GM23338 (cell line): ENCODE measurements at regions not wholly inside any gene's neighbourhood (a gene's known extent, or its start where the extent isn't known, plus 50 kb on each side); places are given as distances from the start of the nearest gene placed in this dataset.

Experiments used
- ATAC-seq: fragments of 200-7000 bp; cut with Tn5 transposase; 3 replicates; pipeline ENCODE4 v1.9.1; 2020
- DNase-seq: peaks from one replicate; pipeline ENCODE4 v3.0.0-alpha.2; 2015; ENCODE audit warnings: low spot score
- H2AFZ ChIP-seq: fragments of 200-600 bp; sonication (generic); 2 replicates; pipeline ENCODE4 v1.8.0; 2016; ENCODE audit warnings: antibody characterized with exemption, mild to moderate bottlenecking, moderate library complexity
- H3F3A ChIP-seq: fragments of 200-600 bp; sonication (generic); replicated peaks from 2 replicates; pipeline ENCODE4 v1.8.0; 2017; ENCODE audit warnings: antibody characterized with exemption, mixed run types, low read depth
- H3K27ac ChIP-seq: fragments of 200-600 bp; sonication (generic); 2 replicates; pipeline ENCODE4 v1.6.1; 2016; ENCODE audit warnings: low read depth
- H3K27me3 ChIP-seq: fragments of 200-600 bp; sonication (generic); 2 replicates; pipeline ENCODE4 v1.8.0; 2016; ENCODE audit warnings: mild to moderate bottlenecking, mixed run types, moderate library complexity; ENCODE audit not compliant: insufficient read depth
- H3K36me3 ChIP-seq: fragments of 200-600 bp; sonication (generic); 2 replicates; pipeline ENCODE4 v1.8.0; 2016; ENCODE audit warnings: mild to moderate bottlenecking; ENCODE audit not compliant: insufficient read depth
- H3K4me1 ChIP-seq: fragments of 200-600 bp; sonication (generic); 2 replicates; pipeline ENCODE4 v1.8.0; 2016; ENCODE audit warnings: mild to moderate bottlenecking, moderate library complexity; ENCODE audit not compliant: insufficient read depth
- H3K4me2 ChIP-seq: fragments of 200-600 bp; sonication (generic); 2 replicates; pipeline ENCODE4 v1.7.1; 2017; ENCODE audit warnings: mixed run types
- H3K4me3 ChIP-seq: fragments of 200-600 bp; sonication (generic); 2 replicates; pipeline ENCODE4 v1.6.1; 2016; ENCODE audit warnings: mixed run types
- H3K79me2 ChIP-seq: fragments of 200-600 bp; sonication (generic); replicated peaks from 2 replicates; pipeline ENCODE4 v1.8.0; 2017; ENCODE audit warnings: mild to moderate bottlenecking; ENCODE audit not compliant: insufficient read depth
- H3K9me2 ChIP-seq: fragments of 200-600 bp; sonication (generic); 2 replicates; pipeline ENCODE4 v1.8.0; 2017; ENCODE audit not compliant: insufficient read depth
- H4K20me1 ChIP-seq: fragments of 200-600 bp; sonication (generic); replicated peaks from 2 replicates; pipeline ENCODE4 v1.8.0; 2017; ENCODE audit warnings: mild to moderate bottlenecking; ENCODE audit not compliant: insufficient read depth
- H3K27ac Mint-ChIP-seq: 2 replicates; pipeline ENCODE4 v1.8.0; 2020; ENCODE audit warnings: inconsistent platforms, mild to moderate bottlenecking, moderate library complexity, mixed read lengths
- H3K27me3 Mint-ChIP-seq: 3 replicates; pipeline ENCODE4 v1.8.0; 2022; ENCODE audit warnings: low read depth, mild to moderate bottlenecking, moderate library complexity, mixed read lengths, inconsistent platforms; ENCODE audit not compliant: insufficient read depth, poor library complexity
- H3K36me3 Mint-ChIP-seq: 3 replicates; pipeline ENCODE4 v1.8.0; 2021; ENCODE audit warnings: low read depth, mild to moderate bottlenecking, inconsistent platforms, moderate library complexity, mixed read lengths
- H3K4me1 Mint-ChIP-seq: 3 replicates; pipeline ENCODE4 v1.8.0; 2020; ENCODE audit warnings: mild to moderate bottlenecking, inconsistent platforms, mixed read lengths
- H3K4me3 Mint-ChIP-seq: 3 replicates; pipeline ENCODE4 v1.8.0; 2021; ENCODE audit warnings: moderate library complexity, mild to moderate bottlenecking, inconsistent platforms, mixed read lengths
- H3K9me3 Mint-ChIP-seq: 3 replicates; pipeline ENCODE4 v1.8.0; 2020; ENCODE audit warnings: moderate library complexity, mild to moderate bottlenecking, inconsistent platforms, mixed read lengths
- CTCF ChIP-seq, 2 experiments: fragments of 200-600 bp in 1 of 2; sonication (generic) in 1 of 2; conservative IDR thresholded peaks; 2 replicates each; pipeline versions ENCODE4 v1.5.1 to v1.6.1; 2016 to 2017; ENCODE audit warnings: antibody characterized with exemption in 2 of 2, low read depth in 2 of 2, mild to moderate bottlenecking in 2 of 2, moderate library complexity in 1 of 2
- JUNB ChIP-seq: IDR thresholded peaks from one replicate; pipeline ENCODE4 v1.6.1; 2016; ENCODE audit warnings: antibody characterized with exemption; ENCODE audit not compliant: unreplicated experiment
- NANOG ChIP-seq: IDR thresholded peaks from 2 replicates; pipeline ENCODE4 v1.6.1; 2016; ENCODE audit warnings: antibody characterized with exemption, borderline replicate concordance
- POLR2AphosphoS5 ChIP-seq: IDR thresholded peaks from 2 replicates; pipeline ENCODE4 v1.6.1; 2016; ENCODE audit warnings: antibody characterized with exemption, low read depth
- REST ChIP-seq: IDR thresholded peaks from one replicate; pipeline ENCODE4 v1.6.1; 2018; ENCODE audit warnings: antibody characterized with exemption; ENCODE audit not compliant: unreplicated experiment
- ZNF331 ChIP-seq: fragments of 250-450 bp; sonication (Bioruptor Pico); IDR thresholded peaks from 2 replicates; pipeline ENCODE4 v1.5.0; 2020; ENCODE audit warnings: low read depth, mild to moderate bottlenecking, moderate library complexity
- ZNF462 ChIP-seq: fragments of 250-450 bp; sonication (Bioruptor Pico); IDR thresholded peaks from 2 replicates; pipeline ENCODE4 v1.5.0; 2020; ENCODE audit warnings: mild to moderate bottlenecking, moderate library complexity
- TF ChIP-seq, protein P1 (sequence below): IDR thresholded peaks from 2 replicates; pipeline ENCODE4 v1.6.1; 2016; ENCODE audit warnings: antibody characterized with exemption

GRCh38 chr6:151699719-151700118 is 107.8 kb upstream of the ESR1 start:
- no peak overlapping the region for H3K27ac ChIP-seq
- Mint-ChIP-seq H3K36me3 (no peaks in the 10 kb centered on the region), H3K4me1 (peaks cover 4% of the 10 kb centered on the region; the same call in 2 of the 3 replicates), H3K27ac (no peak overlapping the region), H3K9me3 (no peaks in the 10 kb centered on the region), H3K27me3 (no peaks in the 10 kb centered on the region), H3K4me3 (no peak overlapping the region)
- no peak for DNase-seq
- H3K36me3 ChIP-seq = no peaks in the 10 kb centered on the region
- no peaks in the 10 kb centered on the region for H3K27me3 ChIP-seq
- H2AFZ ChIP-seq = no peak overlapping the region
- no peak overlapping the region for H3K4me3 ChIP-seq
- TF ChIP-seq REST = no peak
- TF ChIP-seq, protein P1, sequence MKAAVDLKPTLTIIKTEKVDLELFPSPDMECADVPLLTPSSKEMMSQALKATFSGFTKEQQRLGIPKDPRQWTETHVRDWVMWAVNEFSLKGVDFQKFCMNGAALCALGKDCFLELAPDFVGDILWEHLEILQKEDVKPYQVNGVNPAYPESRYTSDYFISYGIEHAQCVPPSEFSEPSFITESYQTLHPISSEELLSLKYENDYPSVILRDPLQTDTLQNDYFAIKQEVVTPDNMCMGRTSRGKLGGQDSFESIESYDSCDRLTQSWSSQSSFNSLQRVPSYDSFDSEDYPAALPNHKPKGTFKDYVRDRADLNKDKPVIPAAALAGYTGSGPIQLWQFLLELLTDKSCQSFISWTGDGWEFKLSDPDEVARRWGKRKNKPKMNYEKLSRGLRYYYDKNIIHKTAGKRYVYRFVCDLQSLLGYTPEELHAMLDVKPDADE = no peak
- no peak for TF ChIP-seq ZNF462 (CRISPR knock-in tag)
- no peak for TF ChIP-seq JUNB
- TF ChIP-seq NANOG = no peak
- no peak for TF ChIP-seq ZNF331 (CRISPR knock-in tag)
- no peak for TF ChIP-seq POLR2AphosphoS5
- TF ChIP-seq CTCF (conservative IDR thresholded peaks at IDR 0.05; ENCODE audit: low read depth in 2 of 2) = no peak
- H4K20me1 ChIP-seq = no peaks in the 10 kb centered on the region
- ATAC-seq = no peak
- H3K4me2 ChIP-seq = no peak overlapping the region
- no peaks in the 10 kb centered on the region for H3K79me2 ChIP-seq
- H3K4me1 ChIP-seq = no peaks in the 10 kb centered on the region
- no peaks in the 10 kb centered on the region for H3K9me2 ChIP-seq
- H3F3A ChIP-seq = no peaks in the 10 kb centered on the region
